GM06990 (cell line): ENCODE measurements at regions not wholly inside any gene's neighbourhood (a gene's known extent, or its start where the extent isn't known, plus 50 kb on each side); places are given as distances from the start of the nearest gene placed in this dataset.
"Not testable (repeated sequence)": the region's sequence is repeated elsewhere in the genome, so short reads cannot be mapped to it uniquely, and the experiment has no call there.

Source experiments
- DNase-seq: peaks from one replicate; pipeline ENCODE4 v3.0.0-alpha.2; 2011; ENCODE audit not compliant: insufficient read length; ENCODE audit errors: extremely low read depth
- H3K27me3 ChIP-seq: replicated peaks from 2 replicates; pipeline ENCODE4 v1.6.0; 2011; ENCODE audit warnings: low read length; ENCODE audit not compliant: control insufficient read depth, insufficient read depth
- H3K36me3 ChIP-seq: 2 replicates; pipeline ENCODE4 v1.5.1; 2011; ENCODE audit warnings: low read length; ENCODE audit not compliant: control insufficient read depth, insufficient read depth
- H3K4me3 ChIP-seq: replicated peaks from 2 replicates; pipeline ENCODE4 v1.5.1; 2011; ENCODE audit warnings: low read depth, mild to moderate bottlenecking, control low read depth, low read length
- CTCF ChIP-seq: IDR thresholded peaks from 2 replicates; pipeline ENCODE4 v1.5.1; 2011; ENCODE audit warnings: low read length, control low read depth, mild to moderate bottlenecking, inconsistent platforms; ENCODE audit not compliant: insufficient read depth, poor library complexity, severe bottlenecking

- no peak for TF ChIP-seq CTCF
- no peaks in the 10 kb centered on the region for H3K36me3 ChIP-seq
- no peak for DNase-seq
- H3K4me3 ChIP-seq, result no peak overlapping the region
- H3K27me3 ChIP-seq, result no peaks in the 10 kb centered on the region
Observed at GRCh38 chr4:189656641-189657040, 284.0 kb upstream of the FRG1 start.

- not testable (repeated sequence) for H3K36me3 ChIP-seq, DNase-seq, H3K4me3 ChIP-seq, H3K27me3 ChIP-seq
Observed at GRCh38 chr4:189658259-189658658, 282.4 kb upstream of the FRG1 start.

GRCh38 chr4:189658831-189659230 is 281.8 kb upstream of the FRG1 start:
- not testable (repeated sequence) for H3K36me3 ChIP-seq, H3K4me3 ChIP-seq, DNase-seq, H3K27me3 ChIP-seq

- H3K36me3 ChIP-seq, result no peaks in the 10 kb centered on the region
- no peak for TF ChIP-seq CTCF
- H3K4me3 ChIP-seq, result no peak overlapping the region
- no peaks in the 10 kb centered on the region for H3K27me3 ChIP-seq
- DNase-seq, result no peak
Observed at GRCh38 chr4:189659287-189659686, 281.4 kb upstream of the FRG1 start.

- Histone ChIP-seq H3K4me3 (no peak overlapping the region), H3K27me3 (no peaks in the 10 kb centered on the region), H3K36me3 (no peaks in the 10 kb centered on the region)
- no peak for DNase-seq
- no peak for TF ChIP-seq CTCF
Observed at GRCh38 chr4:189660722-189661360, 279.8 kb upstream of the FRG1 start.

- Histone ChIP-seq H3K36me3 (no peaks in the 10 kb centered on the region), H3K27me3 (no peaks in the 10 kb centered on the region), H3K4me3 (no peak overlapping the region)
- TF ChIP-seq CTCF, result no peak
- no peak for DNase-seq
Observed at GRCh38 chr4:189664693-189665250, 275.9 kb upstream of the FRG1 start.

- H3K4me3 ChIP-seq, DNase-seq, H3K36me3 ChIP-seq, H3K27me3 ChIP-seq: not testable (repeated sequence)
Observed at GRCh38 chr4:189665712-189666305, 274.9 kb upstream of the FRG1 start.

GRCh38 chr4:189667386-189667785 is 273.3 kb upstream of the FRG1 start:
- not testable (repeated sequence) for DNase-seq, H3K27me3 ChIP-seq, H3K36me3 ChIP-seq, H3K4me3 ChIP-seq

- not testable (repeated sequence) for H3K4me3 ChIP-seq, H3K36me3 ChIP-seq, DNase-seq, H3K27me3 ChIP-seq
Observed at GRCh38 chr4:189697675-189698245, 242.9 kb upstream of the FRG1 start.

GRCh38 chr4:189703000-189703399 is 237.7 kb upstream of the FRG1 start:
- not testable (repeated sequence) for H3K27me3 ChIP-seq, DNase-seq

More at GRCh38 chr4:189703000-189703399, 237.7 kb upstream of the FRG1 start:
- not testable (repeated sequence) for H3K4me3 ChIP-seq, H3K36me3 ChIP-seq
